ENCODE measurements at regions not wholly inside any gene's neighbourhood (a gene's known extent, or its start where the extent isn't known, plus 50 kb on each side); places are given as distances from the start of the nearest gene placed in this dataset.

DNA sequence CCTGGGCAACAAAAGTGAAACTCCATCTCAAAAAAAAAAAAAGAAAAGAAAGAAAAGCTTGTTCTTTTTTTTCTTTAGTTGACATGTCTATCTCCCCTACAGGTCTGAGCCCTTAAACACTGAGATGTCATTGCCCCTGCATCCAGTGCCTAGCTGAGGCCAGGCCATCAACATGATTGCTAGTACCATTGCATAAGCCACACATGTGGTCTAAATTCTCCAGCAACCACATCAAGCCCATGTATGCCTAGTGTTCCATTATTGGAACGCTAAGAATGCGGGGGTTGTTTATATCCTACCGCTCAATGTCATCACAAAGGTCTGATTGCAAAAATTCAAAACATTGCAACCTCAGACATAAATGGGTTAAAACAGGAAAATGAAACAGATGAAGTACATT lies 62.7 kb downstream of the NPTX2 start:
- no peak for DNase-seq (ENCODE audit: low spot score)

DNA sequence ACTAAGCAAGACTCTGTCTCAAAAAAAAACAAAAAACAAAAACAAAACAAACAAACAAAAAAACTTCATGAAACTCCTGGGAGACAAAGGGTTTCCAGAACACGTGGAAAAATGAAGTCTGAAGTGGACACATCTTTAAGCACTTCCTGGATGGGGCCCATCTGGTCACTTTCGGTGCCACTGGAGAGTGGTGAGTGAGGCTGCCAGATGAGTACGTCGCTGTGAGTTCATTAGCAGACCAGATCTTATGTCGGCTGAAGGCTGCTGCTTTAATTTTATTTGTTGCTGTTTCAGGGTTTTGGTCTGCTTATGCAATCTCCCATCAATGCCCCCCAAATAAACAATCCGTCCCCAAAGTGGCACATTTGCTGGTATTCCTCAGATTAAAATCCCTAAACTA lies 64.4 kb downstream of the NPTX2 start:
- DNase-seq (ENCODE audit: low spot score) = no peak

DNA sequence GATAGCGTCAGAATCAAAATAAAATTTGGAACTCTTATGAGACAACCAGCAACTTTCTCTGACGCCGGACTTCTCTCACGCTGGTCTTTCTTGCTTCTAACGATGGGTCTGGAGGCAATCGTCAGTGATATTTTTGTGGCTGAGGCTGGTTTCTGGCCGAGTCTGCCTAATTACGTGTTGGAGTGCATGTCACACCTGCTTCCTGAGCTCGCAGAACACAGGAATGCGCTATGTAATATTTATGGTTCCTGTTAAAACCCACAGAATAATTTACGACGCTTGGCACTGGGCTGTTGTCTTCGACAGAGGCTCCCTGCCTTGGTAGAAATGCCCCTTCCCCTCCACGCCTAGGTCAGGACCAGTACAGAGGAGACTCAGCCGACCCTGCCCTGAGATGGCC lies 64.9 kb downstream of the NPTX2 start:
- DNase-seq (ENCODE audit: low spot score) = no peak

DNA sequence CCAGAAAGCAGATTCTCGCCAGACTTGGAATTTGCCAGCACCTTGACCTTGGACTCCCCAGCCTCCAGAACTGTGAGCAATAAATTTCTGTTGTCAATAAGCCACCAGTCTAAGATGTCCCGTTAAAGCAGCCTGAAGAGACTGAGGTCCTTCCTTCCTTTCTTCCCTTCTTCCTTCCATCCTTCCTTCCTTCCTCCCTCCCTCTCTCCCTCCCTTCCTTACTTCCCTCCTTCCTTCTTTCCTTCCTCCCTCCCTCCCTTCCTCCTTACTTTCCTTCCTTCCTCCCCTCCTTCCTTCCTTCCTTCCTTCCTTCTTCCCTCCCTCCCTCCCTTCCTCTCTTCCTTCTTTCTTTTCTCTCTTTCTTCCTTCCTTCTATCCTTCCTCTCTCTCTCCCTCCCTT lies 66.4 kb downstream of the NPTX2 start:
- DNase-seq (ENCODE audit: low spot score) = no peak

DNA sequence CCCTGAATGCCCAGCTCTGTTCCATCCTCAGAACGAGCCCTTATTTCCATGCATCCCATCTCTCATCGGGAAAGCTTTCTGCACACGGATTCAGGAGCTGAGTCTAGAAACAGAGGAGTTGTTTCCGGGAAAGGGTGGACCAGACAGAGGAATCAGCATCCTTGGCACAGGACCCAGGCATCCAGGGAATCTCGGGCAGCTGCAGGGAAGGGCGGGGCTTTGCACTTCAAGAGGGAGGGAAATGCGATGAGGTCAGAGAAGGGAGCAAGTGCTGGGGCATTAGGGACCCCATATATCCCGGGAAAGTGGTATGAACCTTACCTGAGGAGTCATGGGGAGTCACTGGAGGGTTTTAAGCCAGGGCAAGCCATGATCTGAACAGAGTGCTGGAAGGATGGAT lies 68.5 kb downstream of the NPTX2 start:
- no peak for DNase-seq (ENCODE audit: low spot score)

DNA sequence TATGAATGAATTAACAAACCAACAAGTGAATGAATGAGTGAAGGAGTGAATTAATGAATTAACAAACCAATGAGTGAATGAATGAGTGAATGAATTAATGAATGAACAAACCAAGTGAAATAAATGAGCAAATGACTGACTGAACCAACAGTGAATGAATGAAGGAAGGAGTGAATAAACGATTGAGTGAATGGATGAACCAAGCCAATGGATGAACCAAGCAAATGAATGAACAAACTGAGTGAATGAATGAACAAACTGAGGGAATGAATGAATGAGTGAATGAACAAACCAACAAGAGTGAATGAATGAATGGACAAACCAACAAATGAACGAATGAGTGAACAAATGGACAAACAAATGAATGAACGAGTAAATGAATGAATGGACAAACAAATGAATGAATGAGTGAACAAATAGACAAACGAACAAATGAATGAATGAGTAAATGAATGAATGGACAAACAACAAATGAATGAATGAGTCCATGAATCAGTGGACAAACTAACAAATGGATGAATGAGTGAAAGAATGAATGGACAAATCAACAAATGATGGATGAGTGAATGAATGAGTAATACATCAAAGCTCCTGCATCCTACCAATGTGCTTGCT lies 69.5 kb downstream of the NPTX2 start:
- DNase-seq (ENCODE audit: low spot score) = no peak

DNA sequence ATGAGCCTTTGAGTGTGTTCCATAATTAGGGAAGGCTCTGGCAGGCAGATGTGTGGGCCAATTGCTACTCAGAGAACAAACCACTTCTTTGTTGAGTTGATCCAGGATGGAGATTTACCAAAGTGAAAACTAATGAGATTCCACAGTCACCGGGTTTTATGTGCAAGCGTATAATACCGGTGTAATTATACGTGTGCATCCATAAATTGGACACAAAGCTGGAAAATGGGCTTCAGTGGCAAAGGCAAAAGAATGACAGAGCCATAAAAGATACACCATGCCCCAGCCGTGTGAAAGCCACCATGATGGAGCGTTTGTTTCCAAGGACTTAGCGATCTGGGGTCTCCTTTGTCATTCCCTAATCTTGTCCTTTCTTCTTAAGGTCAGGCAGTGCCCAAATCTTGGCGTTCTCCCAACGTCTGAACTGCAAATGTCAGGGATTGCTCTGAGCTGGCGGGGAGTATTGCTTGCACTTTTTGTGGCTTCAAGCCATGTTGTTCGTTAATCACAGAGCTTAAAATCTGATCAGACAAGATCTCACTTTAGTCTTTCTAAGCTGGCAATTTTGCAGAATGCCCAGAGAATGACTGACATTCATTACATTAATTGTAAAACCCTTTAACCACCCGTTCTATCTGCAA lies 70.1 kb downstream of the NPTX2 start:
- DNase-seq (ENCODE audit: low spot score) = no peak

DNA sequence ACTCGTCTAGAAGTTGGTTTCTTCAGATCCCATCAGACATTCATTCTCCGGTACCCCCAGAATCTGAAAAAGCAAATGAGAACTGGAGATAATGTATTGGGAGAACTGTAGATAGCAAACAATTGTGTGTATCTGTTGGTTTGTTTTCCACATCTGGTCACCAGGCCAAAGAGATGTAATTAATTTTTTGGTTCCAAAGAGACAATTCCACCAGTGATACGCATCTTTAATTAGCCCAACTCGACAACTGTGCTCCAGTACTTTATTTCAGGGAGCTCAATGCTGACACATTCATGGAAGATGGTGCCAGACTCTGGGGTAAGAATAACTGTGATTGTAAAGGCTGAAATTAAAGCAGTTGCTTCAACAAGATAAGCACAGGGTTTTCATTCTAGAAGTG lies 74.5 kb downstream of the NPTX2 start:
- DNase-seq (ENCODE audit: low spot score) = no peak

DNA sequence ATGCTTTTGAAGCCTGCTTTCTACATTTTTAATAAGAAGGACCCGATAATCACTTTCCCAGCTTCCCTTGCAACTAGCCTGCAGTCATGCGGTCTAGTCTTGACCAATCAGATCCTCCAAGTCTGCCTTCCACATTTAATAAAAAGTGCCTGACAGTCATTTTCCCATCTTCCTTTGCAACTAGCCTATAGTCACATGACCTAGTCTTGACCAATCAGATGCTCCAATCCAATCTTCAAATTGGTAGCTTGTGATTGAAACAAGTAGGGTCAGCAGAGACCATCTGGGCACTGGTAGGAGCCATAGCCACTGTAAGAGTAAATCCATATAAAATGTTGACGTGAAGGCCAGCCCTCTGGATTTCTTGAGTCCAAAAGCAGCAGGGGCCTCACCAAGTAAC lies 80.0 kb downstream of the NPTX2 start:
- DNase-seq (ENCODE audit: low spot score) = no peak

DNA sequence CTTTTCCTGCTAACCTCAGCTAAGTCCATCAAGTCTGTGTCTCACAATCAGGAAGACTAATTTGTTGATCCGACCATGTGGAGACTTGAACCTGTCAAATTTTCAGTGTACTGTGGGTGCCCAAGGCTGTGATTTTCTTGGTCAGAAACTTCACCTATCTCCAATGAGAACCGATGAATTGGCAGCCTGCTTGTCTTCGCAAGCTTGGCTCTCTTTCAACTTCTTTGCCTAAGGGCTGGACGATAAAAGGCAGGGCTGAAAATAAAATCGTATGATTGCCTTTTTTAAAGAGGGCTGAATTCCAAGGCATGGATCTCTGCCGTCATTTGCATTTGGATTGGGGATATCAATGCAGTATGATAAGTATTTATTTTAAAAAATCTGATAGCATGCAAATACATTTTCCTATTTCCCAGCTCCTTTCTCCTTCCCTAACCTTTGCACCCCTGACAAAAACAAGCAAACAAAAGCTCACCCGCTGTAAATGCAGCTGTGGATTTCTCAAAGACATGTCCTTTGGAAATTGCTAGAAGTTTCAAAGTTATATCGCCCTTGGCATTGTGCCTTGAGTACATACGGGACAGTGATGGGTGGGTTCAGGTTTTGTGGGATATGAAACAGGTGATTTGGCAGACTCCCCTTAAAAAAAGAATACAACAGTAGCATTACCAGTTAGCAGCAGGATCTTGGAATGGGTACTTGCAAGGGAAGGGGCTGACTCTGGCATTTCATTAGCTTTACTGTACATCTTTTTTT lies 80.6 kb downstream of the NPTX2 start:
- no peak for DNase-seq (ENCODE audit: low spot score)

DNA sequence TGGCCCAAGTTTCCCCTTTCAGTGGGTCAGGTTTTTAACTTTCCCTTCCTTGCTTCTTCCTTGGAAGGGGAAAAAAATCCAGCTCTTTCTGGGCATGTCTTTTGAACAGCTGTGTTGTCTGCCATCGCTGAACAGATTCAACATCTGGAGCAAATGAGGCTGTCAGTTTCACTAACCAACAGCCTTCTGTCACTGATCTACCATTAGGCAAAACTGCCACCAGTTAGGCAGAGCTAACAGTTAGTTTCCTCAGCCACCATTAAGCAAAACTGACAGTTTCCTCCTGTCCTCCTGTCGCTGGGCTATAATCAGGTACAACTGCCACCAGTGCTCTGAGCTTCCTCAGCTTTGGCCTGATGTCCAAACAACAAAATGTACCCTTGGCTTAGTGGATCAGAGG lies 81.9 kb downstream of the NPTX2 start:
- DNase-seq (ENCODE audit: low spot score) = no peak

DNA sequence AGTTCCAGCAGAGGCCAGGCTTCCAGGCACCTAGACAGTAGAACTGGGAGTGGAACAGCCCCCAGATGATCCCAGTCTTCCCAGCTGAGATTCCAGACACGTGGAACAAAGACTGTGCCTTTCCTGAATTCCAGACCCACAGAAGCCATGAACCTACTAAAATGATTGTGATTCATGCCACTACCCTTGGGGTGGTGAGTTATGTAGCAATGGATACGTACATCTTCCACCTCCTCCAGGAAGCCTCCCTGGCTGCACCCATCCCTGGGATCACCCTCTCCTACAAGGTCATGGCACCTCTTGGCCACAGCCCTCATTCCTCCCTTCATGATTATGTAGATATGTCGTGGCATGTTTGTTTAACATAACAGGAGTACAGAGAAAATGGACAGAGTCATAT lies 83.4 kb downstream of the NPTX2 start:
- no peak for DNase-seq (ENCODE audit: low spot score)

DNA sequence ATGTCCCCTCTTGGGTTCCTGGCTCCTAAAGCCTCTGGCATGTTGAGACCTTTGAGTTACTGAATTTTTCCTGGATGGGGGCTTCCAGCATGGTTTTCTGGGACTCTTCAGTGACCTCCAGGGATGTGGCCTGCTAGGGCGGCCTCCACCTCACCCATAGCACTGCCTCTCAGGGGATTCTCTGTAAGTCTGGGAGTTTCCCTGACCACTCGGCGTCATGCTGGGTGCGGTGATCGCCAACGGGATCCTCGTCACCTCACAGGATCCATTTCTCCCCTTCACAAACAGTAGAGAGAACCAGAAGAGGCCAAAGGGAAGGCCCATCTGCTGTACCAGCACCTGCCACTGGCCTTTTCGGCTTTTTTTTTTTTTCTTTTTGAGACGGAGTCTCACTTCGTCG lies 84.3 kb downstream of the NPTX2 start:
- DNase-seq (ENCODE audit: low spot score) = no peak

DNA sequence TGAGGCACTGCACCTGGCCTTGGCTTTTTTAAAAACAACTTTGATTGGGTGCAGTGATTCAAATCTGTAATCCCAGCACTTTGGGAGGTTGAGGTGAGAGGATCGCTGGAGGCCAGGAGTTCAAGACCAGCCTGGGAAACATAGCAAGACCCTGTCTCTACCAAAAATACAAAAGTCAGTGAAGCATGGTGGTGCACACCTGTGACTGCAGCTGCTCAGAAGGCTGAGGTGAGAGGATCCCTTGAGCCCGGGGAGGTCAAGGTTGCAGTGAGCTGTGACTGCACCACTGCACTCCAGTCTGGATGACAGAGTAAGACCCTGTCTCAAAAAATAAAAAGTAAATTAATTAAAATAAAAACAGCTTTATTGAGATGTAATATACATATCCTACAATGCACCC lies 84.9 kb downstream of the NPTX2 start:
- DNase-seq (ENCODE audit: low spot score) = no peak

DNA sequence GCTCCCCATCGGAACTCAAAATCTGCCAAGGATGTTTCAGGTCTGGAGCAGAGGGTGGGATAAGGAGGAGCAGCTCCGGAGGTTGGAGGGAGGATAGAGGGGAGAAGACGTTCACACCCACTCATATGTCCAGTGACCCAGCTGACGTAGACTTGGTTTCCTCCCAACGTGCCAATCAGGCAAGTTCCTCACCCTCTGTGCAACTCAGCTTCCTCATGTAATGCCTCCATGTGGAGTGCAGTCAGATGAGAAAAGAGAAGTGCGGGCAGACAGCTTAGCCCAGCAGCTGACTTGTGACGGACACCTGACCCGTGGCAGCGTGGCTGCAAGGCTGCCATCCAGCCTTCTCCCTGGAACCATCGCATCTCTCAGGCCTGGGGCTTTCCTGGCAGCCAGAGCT lies 86.8 kb downstream of the NPTX2 start:
- DNase-seq (ENCODE audit: low spot score) = no peak

DNA sequence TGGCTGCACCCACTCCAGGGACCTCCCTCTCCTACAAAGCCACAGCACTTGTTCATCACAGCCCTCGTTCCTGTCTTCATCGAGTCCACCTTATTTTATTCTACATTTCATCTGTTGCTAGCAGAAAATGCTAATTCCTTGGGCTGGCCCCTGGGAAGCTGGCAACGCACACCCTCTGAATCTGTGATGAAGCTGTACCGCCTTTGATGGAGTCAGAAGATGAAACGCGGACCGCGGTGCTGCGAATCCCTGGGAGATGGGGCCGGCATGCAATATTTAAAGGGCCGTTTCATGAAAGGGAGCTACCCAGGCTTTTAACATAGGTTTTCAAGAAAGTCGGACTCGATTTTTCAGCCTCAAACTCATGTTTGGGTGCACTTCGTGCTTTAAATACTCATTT lies 88.5 kb downstream of the NPTX2 start:
- DNase-seq (ENCODE audit: low spot score) = no peak

DNA sequence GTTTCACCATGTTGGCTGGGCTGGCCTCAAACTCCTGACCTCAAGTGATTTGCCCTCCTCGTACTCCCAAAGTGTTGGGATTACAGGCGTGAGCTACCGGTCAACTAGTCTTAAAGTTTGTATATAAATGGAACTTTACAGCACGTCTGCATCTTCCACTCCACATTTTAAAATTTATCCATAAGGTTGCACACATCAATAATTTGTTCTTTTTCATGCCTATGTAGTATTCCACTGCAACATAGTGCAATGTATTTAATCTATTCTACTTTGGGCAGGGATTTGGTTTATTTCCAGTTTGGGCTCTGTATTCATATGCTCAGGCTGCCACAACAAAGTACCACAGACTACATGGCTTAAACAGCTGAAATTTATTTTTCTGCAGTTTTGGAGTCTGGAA lies 90.0 kb downstream of the NPTX2 start:
- DNase-seq (ENCODE audit: low spot score) = no peak

DNA sequence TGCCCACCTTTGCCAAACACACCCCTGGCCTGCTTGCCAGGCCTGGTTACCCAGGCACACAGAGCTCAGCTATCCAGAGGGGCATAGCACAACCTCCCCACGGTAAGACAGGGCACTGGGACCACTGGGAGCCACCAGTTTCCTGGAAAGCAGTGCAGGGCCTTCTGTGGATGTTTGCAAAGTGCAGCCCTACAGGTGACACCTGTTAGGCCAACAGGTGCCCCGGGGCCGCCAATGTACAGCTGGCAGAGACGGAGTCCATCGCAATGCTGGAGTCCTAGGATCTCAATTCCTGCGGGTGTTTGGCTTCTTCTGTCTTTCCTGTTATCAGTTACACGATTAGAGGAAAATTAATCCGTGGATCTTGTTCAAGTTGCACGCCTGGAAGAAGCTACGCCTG lies 94.9 kb downstream of the NPTX2 start:
- DNase-seq (ENCODE audit: low spot score) = no peak

DNA sequence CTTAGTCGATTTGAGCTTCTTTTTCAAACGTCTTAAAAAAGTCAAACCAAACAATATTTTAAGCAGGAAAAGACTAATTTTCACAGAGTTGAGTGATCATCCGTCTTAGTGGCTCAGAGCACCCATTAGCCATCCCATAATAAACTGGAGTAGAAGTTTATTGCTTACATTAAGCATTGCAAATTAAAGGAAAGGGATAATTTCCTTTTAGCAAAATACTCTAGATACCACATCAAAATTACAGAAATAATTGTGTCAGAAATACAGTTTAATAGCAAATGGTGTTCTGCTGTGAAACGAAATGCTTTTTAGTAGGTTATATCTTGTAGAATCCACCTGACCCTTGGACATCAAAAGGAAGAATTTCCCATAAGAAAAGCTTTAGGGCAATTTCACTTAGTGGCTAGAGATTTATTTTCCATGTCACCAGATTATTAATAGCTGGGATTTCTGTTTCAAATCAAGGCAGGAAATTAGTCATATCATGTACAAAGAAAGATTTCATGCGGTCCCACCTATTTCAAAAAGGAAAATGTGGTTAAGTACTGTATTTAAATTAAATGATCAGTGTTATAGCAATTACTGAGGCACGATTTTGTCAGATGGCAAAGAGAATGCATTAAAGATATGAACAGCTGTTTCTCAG lies 96.2 kb downstream of the NPTX2 start:
- DNase-seq (ENCODE audit: low spot score) = no peak

DNA sequence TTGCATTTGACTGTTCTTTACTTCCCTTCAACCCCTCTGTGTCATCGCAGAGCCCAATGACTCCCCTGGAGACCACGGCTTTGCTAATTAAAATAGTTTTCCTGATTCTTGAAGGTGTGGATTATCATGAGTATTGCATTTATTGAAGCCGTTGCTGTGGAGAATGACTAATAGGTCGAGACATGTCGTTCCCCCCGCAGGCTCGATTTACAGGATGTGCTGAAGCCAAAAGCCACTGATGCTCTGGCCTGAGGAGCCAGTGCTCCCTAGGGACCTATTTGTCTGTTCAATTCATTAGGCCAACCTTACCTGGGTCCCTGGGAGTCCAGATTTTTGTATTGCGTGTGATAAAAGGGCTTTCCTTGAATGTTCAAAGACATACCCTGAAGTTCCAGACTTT lies 102.3 kb downstream of the NPTX2 start:
- no peak for DNase-seq (ENCODE audit: low spot score)

DNA sequence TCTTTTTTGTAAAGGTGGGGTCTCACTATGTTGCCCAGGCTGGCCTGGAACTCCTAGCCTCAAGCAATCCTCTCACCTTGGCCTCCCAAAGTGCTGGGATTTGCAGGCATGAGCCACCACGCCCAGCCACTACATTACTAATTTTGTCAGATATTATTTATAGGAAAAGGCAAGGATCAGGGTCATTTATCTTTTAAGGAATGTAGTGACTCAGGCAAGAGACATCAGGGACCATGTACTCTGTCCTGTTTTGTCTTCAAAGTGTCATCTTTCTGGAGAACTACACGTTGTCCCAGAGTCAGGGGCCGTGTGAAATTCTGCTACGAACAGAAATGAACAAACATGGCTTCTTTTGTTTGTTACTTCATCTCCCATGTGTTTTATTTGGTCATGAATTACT lies 105.3 kb downstream of the NPTX2 start:
- DNase-seq (ENCODE audit: low spot score) = no peak

DNA sequence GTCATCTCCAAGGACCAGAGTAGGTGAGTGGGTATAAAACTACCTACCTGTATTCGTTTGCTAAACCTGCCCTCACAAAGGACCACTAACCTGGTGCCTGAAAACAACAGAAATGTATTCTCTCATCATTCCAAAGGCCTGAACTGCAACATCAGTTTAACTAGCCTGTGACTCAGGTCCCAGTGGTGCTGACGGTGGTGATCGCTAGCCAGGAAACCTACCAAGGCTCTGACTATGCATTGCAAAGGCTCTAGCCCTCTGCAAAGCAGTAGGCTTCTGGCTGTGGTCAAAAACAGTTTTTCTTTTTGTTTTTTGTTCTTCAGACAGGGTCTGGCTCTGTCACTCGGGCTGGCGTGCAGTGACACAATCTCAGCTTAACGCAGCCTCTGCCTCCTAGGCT lies 107.5 kb downstream of the NPTX2 start:
- no peak for DNase-seq (ENCODE audit: low spot score)

DNA sequence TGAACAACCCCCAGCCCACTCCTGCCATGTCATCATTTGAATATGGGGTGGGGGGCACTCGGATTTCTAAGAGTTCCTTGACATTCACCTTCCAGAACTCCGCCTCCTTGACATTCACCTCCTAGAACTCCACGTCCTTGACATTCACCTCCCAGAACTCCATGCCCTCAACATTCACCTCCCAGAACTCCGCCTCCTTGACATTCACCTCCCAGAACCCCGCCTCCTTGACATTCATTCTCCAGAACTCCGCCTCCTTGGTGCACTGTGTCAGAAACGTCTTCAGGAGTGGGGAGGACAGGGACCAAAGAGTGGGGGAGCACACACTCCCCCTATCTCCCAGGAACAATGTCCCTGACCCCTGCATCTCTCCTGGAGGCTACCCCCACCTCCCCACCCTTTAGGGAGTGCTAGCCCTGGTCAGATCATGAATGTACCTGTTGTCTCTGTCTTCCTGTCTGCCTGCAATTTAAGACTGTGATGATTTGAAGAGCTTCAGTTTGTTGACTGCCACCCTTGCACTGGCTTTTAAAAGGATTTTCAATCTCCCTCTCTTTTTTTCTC lies 110.1 kb downstream of the NPTX2 start:
- no peak for DNase-seq (ENCODE audit: low spot score)

Data from CD4-positive, alpha-beta T cell treated with Interleukin-15 for 4 hours (primary cell).